GM12878 (cell line): ENCODE measurements at regions not wholly inside any gene's neighbourhood (a gene's known extent, or its start where the extent isn't known, plus 50 kb on each side); places are given as distances from the start of the nearest gene placed in this dataset.

Experiments used
- ATAC-seq: fragments of 200-7000 bp; cut with Tn5 transposase; 3 replicates; pipeline ENCODE4 v1.9.1; 2020; ENCODE audit warnings: mild to moderate bottlenecking, moderate library complexity
- BruUV-seq: library from RNA; stranded (reverse); fragments of 400-500 nt; replicated peaks from 2 replicates; lab custom pipeline; 2021; lab: Mats Ljungman, UMichigan
- CTCF ChIA-PET: fragments of 300-600 bp; sonication (Branson Sonifier 250); formaldehyde crosslinking; extraction: SDS; loops from one replicate; lab custom pipeline; 2021; ENCODE audit warnings: inconsistent platforms; lab: Yijun Ruan, JAX
- POLR2A ChIA-PET: fragments of 350-600 bp; formaldehyde crosslinking; extraction: SDS; loops from one replicate; lab custom pipeline; 2021; ENCODE audit warnings: inconsistent platforms; lab: Charles Lee
- RAD21 ChIA-PET: fragments of 300-600 bp; sonication (Branson Sonifier 250); formaldehyde crosslinking; loops from one replicate; lab custom pipeline; 2023; ENCODE audit warnings: antibody characterized with exemption; ENCODE audit not compliant: unreplicated experiment; lab: Charles Lee
- SMC1A ChIA-PET: fragments of 300-600 bp; sonication (Branson Sonifier 250); formaldehyde crosslinking; loops from one replicate; lab custom pipeline; 2023; ENCODE audit not compliant: unreplicated experiment, uncharacterized antibody; lab: Charles Lee
- DNase-seq: peaks from one replicate; pipeline ENCODE4 v3.0.0-alpha.2; 2011; ENCODE audit warnings: low read depth, low spot score
- FAIRE-seq: peaks from 3 replicates; lab custom pipeline; 2011; peaks lifted over from hg19 to GRCh38; lab: Jason Lieb, UNC
- H2AFZ ChIP-seq: 2 replicates; pipeline ENCODE4 v1.6.0; 2011; ENCODE audit warnings: low read depth, low read length, control low read depth; ENCODE audit not compliant: control insufficient read depth
- H3K27ac ChIP-seq: 2 replicates; pipeline ENCODE4 v1.5.1; 2011; ENCODE audit warnings: control low read depth; ENCODE audit not compliant: control insufficient read depth, insufficient read depth
- H3K27me3 ChIP-seq, 2 experiments: replicated peaks in 1 of 2; 2 replicates each; pipeline versions ENCODE4 v1.6.0 to v1.6.1; 2011; ENCODE audit warnings: low read length in 1 of 2; ENCODE audit not compliant: control insufficient read depth in 2 of 2, insufficient read depth in 2 of 2
- H3K36me3 ChIP-seq, 2 experiments: 2 replicates each; pipeline ENCODE4 v1.5.1; 2011; ENCODE audit warnings: low read length in 1 of 2; ENCODE audit not compliant: control insufficient read depth in 2 of 2, insufficient read depth in 2 of 2
- H3K4me1 ChIP-seq: 2 replicates; pipeline ENCODE4 v1.6.1; 2011; ENCODE audit warnings: mild to moderate bottlenecking, low read length, moderate library complexity, mixed read lengths; ENCODE audit not compliant: control insufficient read depth, insufficient read depth
- H3K4me2 ChIP-seq: 2 replicates; pipeline ENCODE4 v1.6.0; 2011; ENCODE audit warnings: control low read depth; ENCODE audit not compliant: control insufficient read depth, insufficient read depth
- H3K4me3 ChIP-seq: fragments of 200-600 bp; sonication (generic); 2 replicates; pipeline ENCODE4 v1.5.1; 2016
- H3K79me2 ChIP-seq: 2 replicates; pipeline ENCODE4 v1.6.0; 2011; ENCODE audit warnings: low read length; ENCODE audit not compliant: control insufficient read depth, insufficient read depth
- H3K9ac ChIP-seq: 2 replicates; pipeline ENCODE4 v1.8.0; 2011; ENCODE audit warnings: low read length, control low read depth, mixed read lengths; ENCODE audit not compliant: control insufficient read depth, insufficient read depth
- H3K9me3 ChIP-seq: replicated peaks from 3 replicates; pipeline ENCODE4 v1.5.1; 2011; ENCODE audit warnings: mild to moderate bottlenecking, low read length; ENCODE audit not compliant: control insufficient read depth, insufficient read depth
- H4K20me1 ChIP-seq: 2 replicates; pipeline ENCODE4 v1.6.0; 2011; ENCODE audit not compliant: control insufficient read depth, insufficient read depth
- CREB1 ChIP-seq: IDR thresholded peaks from 2 replicates; pipeline ENCODE4 v1.6.1; 2012; ENCODE audit warnings: low read depth, mild to moderate bottlenecking, inconsistent platforms
- HDGF ChIP-seq: fragments of 450-650 bp; IDR thresholded peaks from 2 replicates; pipeline ENCODE4 v1.6.1; 2016; ENCODE audit warnings: antibody characterized with exemption
- IKZF2 ChIP-seq, 2 experiments: fragments of 450-650 bp; IDR thresholded peaks; 2 replicates each; pipeline ENCODE4 v1.6.1; 2017; ENCODE audit warnings: mild to moderate bottlenecking in 2 of 2, moderate library complexity in 2 of 2
- IRF4 ChIP-seq: IDR thresholded peaks from 2 replicates; pipeline ENCODE4 v1.6.1; 2011; ENCODE audit warnings: low read depth, low read length
- JUND ChIP-seq: IDR thresholded peaks from 2 replicates; pipeline ENCODE4 v1.6.1; 2012; ENCODE audit warnings: low read depth, mild to moderate bottlenecking, low read length, improper control_type of control experiment, moderate library complexity
- KLF5 ChIP-seq: fragments of 450-650 bp; IDR thresholded peaks from 2 replicates; pipeline ENCODE4 v1.6.1; 2014; ENCODE audit warnings: mild to moderate bottlenecking; ENCODE audit not compliant: partially characterized antibody
- MEF2B ChIP-seq: fragments of 450-650 bp; IDR thresholded peaks from 2 replicates; pipeline ENCODE4 v1.6.1; 2018; ENCODE audit warnings: mild to moderate bottlenecking, moderate library complexity; ENCODE audit not compliant: partially characterized antibody, poor library complexity, severe bottlenecking
- NFYA ChIP-seq: IDR thresholded peaks from 2 replicates; pipeline ENCODE4 v1.6.1; 2011; ENCODE audit warnings: low read depth, mild to moderate bottlenecking, low read length, improper control_type of control experiment, borderline replicate concordance
- PAX8 ChIP-seq: fragments of 450-650 bp; IDR thresholded peaks from 2 replicates; pipeline ENCODE4 v1.6.1; 2017; ENCODE audit warnings: mild to moderate bottlenecking, moderate library complexity
- POLR2AphosphoS5 ChIP-seq: IDR thresholded peaks from 2 replicates; pipeline ENCODE4 v1.6.1; 2011; ENCODE audit warnings: mild to moderate bottlenecking, low read length, inconsistent platforms
- POU2F2 ChIP-seq: IDR thresholded peaks from 3 replicates; pipeline ENCODE4 v1.6.1; 2011; ENCODE audit warnings: low read depth, mild to moderate bottlenecking, low read length, borderline replicate concordance
- RBBP5 ChIP-seq: fragments of 200-600 bp; sonication (generic); conservative IDR thresholded peaks from 2 replicates; pipeline ENCODE4 v1.6.1; 2016
- RELA ChIP-seq: fragments of 450-650 bp; IDR thresholded peaks from 2 replicates; pipeline ENCODE4 v1.8.0; 2014; ENCODE audit warnings: borderline replicate concordance; ENCODE audit not compliant: partially characterized antibody
- RFX5 ChIP-seq: IDR thresholded peaks from 2 replicates; pipeline ENCODE4 v1.6.1; 2011; ENCODE audit warnings: low read depth, low read length, improper control_type of control experiment
- RUNX3 ChIP-seq: IDR thresholded peaks from 2 replicates; pipeline ENCODE4 v1.6.1; 2012; ENCODE audit warnings: low read length, inconsistent platforms
- SUPT20H ChIP-seq: IDR thresholded peaks from 2 replicates; pipeline ENCODE4 v1.6.1; 2011; ENCODE audit warnings: low read depth, mild to moderate bottlenecking, low read length, moderate library complexity, borderline replicate concordance; ENCODE audit not compliant: control insufficient read depth
- WGBS: methylation state at CpG from one replicate; pipeline ENCODE4 v1.1.6; 2016; ENCODE audit warnings: low lambda C conversion rate; ENCODE audit not compliant: insufficient replicate concordance, insufficient coverage; ENCODE audit errors: missing lambda C conversion rate; 5-methylcytosine and 5-hydroxymethylcytosine counted together
- in situ Hi-C: fragments of 300-500 bp; cut with MboI; formaldehyde crosslinking; loops from 9 replicates; pipeline ENCODE4 v1.14.3; 2018; ENCODE audit warnings: mixed read lengths
- intact Hi-C: fragments of 100-400 bp; cut with micrococcal nuclease; formaldehyde crosslinking; loops from one replicate; pipeline ENCODE4 v1.14.2; 2022; ENCODE audit not compliant: unreplicated experiment
- TF ChIP-seq, protein P1 (sequence below): fragments of 150-350 bp; IDR thresholded peaks from 2 replicates; pipeline ENCODE4 v1.6.1; 2014; ENCODE audit warnings: mild to moderate bottlenecking, low read depth, low read length

DNA sequence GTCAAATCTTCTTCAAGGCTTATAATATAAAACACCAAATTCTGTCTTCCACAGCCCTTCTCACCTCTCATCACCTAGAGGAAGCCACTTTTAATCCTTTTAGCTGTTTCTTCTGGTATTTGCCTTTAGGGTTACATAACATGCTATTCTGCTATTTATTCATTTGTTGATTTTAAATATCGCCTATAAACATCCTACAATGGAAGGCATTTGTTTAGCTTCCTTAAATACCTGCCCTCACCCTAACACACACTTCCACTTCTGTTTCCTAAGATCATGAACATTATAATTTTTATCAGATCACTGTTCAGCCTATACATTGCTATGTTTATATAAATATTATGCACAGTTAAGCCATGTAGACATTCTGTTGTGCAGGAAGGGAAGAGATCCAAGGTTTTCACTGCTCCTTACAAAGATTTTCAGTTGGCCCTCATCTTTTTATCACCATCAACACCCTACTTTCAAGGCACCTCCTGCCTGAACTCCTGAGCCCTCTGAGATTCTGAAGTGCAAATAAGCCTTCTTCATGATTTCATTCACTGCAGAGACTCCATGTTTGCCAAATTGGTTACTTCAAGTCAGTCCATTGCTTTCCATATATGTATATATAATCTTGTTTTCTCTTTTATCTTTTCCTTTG is 356.9 kb upstream of the ACTBL2 start:
- Histone ChIP-seq H4K20me1 (no peaks in the 10 kb centered on the region), H3K4me1 (no peaks in the 10 kb centered on the region), H3K79me2 (no peaks in the 10 kb centered on the region), H3K9me3 (no peaks in the 10 kb centered on the region; the same call in 2 of the 3 replicates), H3K4me3 (no peak overlapping the region), H3K4me2 (no peak overlapping the region), H3K9ac (no peak overlapping the region), H2AFZ (no peak overlapping the region), H3K27ac (no peak overlapping the region), H3K27me3 (no peaks in the 10 kb centered on the region), H3K36me3 (no peaks in the 10 kb centered on the region)
- no TSS peak for BruUV-seq
- ChIA-PET SMC1A (interaction anchor here (0.6 kb wide), 1 partner anchor 621 kb away, joined by 3 read pairs; no protein-coding TSS in a partner anchor), CTCF (no interaction called here), RAD21 (no interaction called here), POLR2A (no interaction called here)
- WGBS, result 29% methylated on average over 1 of the region's 1 CpG
- intact Hi-C loops, result no loop called here
- in situ Hi-C loops, result no loop called here
- FAIRE-seq (no peak), ATAC-seq (no peak), DNase-seq (no peak)
- TF ChIP-seq IKZF2 (IDR thresholded peaks at IDR 0.05) (no peak), POU2F2 (no peak)

DNA sequence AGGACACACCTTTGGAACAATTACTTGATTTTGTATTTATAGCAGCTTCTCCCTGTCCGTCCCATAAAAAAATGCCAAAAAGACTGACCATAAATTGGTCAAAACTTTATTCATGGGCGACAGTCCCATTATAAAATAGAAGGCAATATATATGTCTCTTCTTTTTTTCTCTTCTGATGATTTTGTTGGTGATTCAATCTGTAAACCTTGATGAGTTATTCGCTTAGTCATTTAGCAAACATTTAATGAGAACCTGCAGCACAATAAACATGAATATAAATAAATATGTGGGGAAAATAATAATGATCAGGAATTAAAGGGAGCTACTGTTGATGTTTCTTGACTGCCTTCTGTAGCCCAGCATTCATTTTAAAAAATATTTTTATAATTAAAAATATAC is 356.4 kb upstream of the ACTBL2 start:
- CTCF ChIA-PET, result interaction anchor here (0.6 kb wide), 1 partner anchor 605 kb away, joined by 3 read pairs; no protein-coding TSS in a partner anchor
- FAIRE-seq (no peak), ATAC-seq (no peak), DNase-seq (no peak)
- Histone ChIP-seq H3K9me3 (no peaks in the 10 kb centered on the region; the same call in 2 of the 3 replicates), H3K79me2 (no peaks in the 10 kb centered on the region), H3K36me3 (no peaks in the 10 kb centered on the region), H3K27ac (no peak overlapping the region), H3K27me3 (no peaks in the 10 kb centered on the region), H4K20me1 (no peaks in the 10 kb centered on the region), H3K9ac (no peak overlapping the region), H2AFZ (no peak overlapping the region), H3K4me3 (no peak overlapping the region), H3K4me2 (no peak overlapping the region), H3K4me1 (no peaks in the 10 kb centered on the region)
- RAD21 ChIA-PET, result no interaction called here
- POLR2A ChIA-PET, result no interaction called here
- SMC1A ChIA-PET, result no interaction called here
- intact Hi-C loops, result no loop called here
- TF ChIP-seq NFYA (no peak), PAX8 (no peak), SUPT20H (no peak), IRF4 (no peak), RFX5 (no peak), CREB1 (no peak), MEF2B (no peak), JUND (no peak), HDGF (no peak), RUNX3 (no peak), RBBP5 (no peak), POLR2AphosphoS5 (no peak), KLF5 (no peak), RELA (no peak)
- TF ChIP-seq, protein P1, sequence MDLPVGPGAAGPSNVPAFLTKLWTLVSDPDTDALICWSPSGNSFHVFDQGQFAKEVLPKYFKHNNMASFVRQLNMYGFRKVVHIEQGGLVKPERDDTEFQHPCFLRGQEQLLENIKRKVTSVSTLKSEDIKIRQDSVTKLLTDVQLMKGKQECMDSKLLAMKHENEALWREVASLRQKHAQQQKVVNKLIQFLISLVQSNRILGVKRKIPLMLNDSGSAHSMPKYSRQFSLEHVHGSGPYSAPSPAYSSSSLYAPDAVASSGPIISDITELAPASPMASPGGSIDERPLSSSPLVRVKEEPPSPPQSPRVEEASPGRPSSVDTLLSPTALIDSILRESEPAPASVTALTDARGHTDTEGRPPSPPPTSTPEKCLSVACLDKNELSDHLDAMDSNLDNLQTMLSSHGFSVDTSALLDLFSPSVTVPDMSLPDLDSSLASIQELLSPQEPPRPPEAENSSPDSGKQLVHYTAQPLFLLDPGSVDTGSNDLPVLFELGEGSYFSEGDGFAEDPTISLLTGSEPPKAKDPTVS, result no peak
- 1% methylated on average over 3 of the region's 3 CpGs for WGBS
- in situ Hi-C loops, result no loop called here
- no TSS peak for BruUV-seq
